Activated B cell treated with CpG ODN at 0.5 μM for 24 hours (primary cell): ENCODE measurements at regions not wholly inside any gene's neighbourhood (a gene's known extent, or its start where the extent isn't known, plus 50 kb on each side); places are given as distances from the start of the nearest gene placed in this dataset.

Source experiments
- ATAC-seq: fragments of 200-7000 bp; cut with Tn5 transposase; one replicate; pipeline ENCODE4 v1.10.0; 2021; ENCODE audit warnings: low read depth, mild to moderate bottlenecking, moderate library complexity
- CTCF ChIA-PET: fragments of 350-600 bp; sonication (Branson Sonifier 250); formaldehyde crosslinking; loops from one replicate; lab custom pipeline; 2021; ENCODE audit warnings: antibody characterized with exemption; lab: Charles Lee
- POLR2A ChIA-PET: fragments of 350-600 bp; sonication (Branson Sonifier 250); formaldehyde crosslinking; loops from one replicate; lab custom pipeline; 2021; ENCODE audit warnings: antibody characterized with exemption; lab: Charles Lee
- DNase-seq: peaks from one replicate; pipeline ENCODE4 v3.0.0; 2022
- H3K27ac Mint-ChIP-seq: one replicate; pipeline ENCODE4 v1.8.0; 2020; ENCODE audit warnings: mixed read lengths
- H3K27me3 Mint-ChIP-seq: one replicate; pipeline ENCODE4 v1.8.0; 2021; ENCODE audit warnings: mixed read lengths
- H3K36me3 Mint-ChIP-seq: one replicate; pipeline ENCODE4 v1.8.0; 2021; ENCODE audit warnings: low read depth, mixed read lengths
- H3K4me1 Mint-ChIP-seq: one replicate; pipeline ENCODE4 v1.8.0; 2021; ENCODE audit warnings: mixed read lengths
- H3K4me3 Mint-ChIP-seq: one replicate; pipeline ENCODE4 v1.8.0; 2020; ENCODE audit warnings: mild to moderate bottlenecking, mixed read lengths
- H3K9me3 Mint-ChIP-seq: one replicate; pipeline ENCODE4 v1.8.0; 2020; ENCODE audit warnings: mixed read lengths
- intact Hi-C: fragments of 100-400 bp; cut with micrococcal nuclease; formaldehyde crosslinking; loops from one replicate; pipeline ENCODE4 v1.15.1; 2024
- TF ChIP-seq, protein P1 (sequence below): fragments of 200-600 bp; IDR thresholded peaks from one replicate; pipeline ENCODE4 v1.8.0; 2022; ENCODE audit warnings: antibody characterized with exemption, mild to moderate bottlenecking

DNA sequence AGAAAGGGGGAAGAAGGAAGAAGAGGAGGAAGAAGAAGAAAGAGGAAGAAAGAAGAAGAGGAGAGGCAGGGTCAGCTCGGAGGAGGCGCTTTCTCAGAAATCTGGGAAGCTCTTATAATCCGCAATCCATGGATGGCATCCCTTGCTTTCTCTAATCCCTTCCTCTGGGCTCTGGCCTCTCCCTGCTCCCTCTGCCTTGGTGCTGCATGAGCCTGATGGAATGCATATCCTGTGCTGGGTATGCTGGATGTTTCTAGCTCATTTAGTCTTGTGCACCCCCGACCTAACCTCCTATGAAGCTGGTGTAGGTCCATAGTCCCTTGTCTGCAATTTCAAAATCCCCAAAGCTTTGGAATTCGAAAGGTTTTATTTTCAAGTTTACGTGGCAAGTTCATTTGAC is 94.2 kb upstream of the MYL2 start:
- Mint-ChIP-seq H3K27ac (no peak overlapping the region), H3K4me3 (no peak overlapping the region), H3K9me3 (peaks cover 6% of the 10 kb centered on the region), H3K4me1 (no peaks in the 10 kb centered on the region), H3K36me3 (no peaks in the 10 kb centered on the region), H3K27me3 (peaks cover 30% of the 10 kb centered on the region)
- ChIA-PET CTCF (no interaction called here), POLR2A (no interaction called here)
- intact Hi-C loops, result no loop called here
- DNase-seq (no peak), ATAC-seq (no peak)
- TF ChIP-seq, protein P1, sequence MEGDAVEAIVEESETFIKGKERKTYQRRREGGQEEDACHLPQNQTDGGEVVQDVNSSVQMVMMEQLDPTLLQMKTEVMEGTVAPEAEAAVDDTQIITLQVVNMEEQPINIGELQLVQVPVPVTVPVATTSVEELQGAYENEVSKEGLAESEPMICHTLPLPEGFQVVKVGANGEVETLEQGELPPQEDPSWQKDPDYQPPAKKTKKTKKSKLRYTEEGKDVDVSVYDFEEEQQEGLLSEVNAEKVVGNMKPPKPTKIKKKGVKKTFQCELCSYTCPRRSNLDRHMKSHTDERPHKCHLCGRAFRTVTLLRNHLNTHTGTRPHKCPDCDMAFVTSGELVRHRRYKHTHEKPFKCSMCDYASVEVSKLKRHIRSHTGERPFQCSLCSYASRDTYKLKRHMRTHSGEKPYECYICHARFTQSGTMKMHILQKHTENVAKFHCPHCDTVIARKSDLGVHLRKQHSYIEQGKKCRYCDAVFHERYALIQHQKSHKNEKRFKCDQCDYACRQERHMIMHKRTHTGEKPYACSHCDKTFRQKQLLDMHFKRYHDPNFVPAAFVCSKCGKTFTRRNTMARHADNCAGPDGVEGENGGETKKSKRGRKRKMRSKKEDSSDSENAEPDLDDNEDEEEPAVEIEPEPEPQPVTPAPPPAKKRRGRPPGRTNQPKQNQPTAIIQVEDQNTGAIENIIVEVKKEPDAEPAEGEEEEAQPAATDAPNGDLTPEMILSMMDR, result no peak

DNA sequence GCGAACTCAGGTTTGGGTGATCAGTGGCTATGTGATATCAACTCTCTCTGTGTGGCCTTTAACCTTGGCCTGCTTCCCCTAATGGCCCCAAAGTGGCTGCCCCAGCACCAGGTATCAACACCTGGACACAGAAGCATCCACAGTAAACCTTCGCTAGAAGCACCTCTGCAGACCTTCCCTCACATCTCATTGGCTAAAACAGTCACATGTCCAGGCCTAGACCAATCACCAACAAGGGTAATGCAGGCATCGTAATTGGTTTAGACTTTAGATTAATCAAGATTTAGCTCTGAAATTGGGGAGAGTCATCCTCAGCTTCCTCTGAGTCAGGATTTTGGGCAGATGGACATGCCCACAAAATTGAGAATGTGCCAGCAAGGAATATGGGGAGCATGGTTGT is 92.5 kb upstream of the MYL2 start:
- peaks cover 33% of the 10 kb centered on the region for H3K27me3 Mint-ChIP-seq
- intact Hi-C loops, result no loop called here
- ChIA-PET CTCF (no interaction called here), POLR2A (no interaction called here)
- no peak overlapping the region for H3K4me3 Mint-ChIP-seq
- no peak for ATAC-seq
- no peak for DNase-seq
- no peak overlapping the region for H3K27ac Mint-ChIP-seq
- peaks cover 6% of the 10 kb centered on the region for H3K9me3 Mint-ChIP-seq
- no peaks in the 10 kb centered on the region for H3K4me1 Mint-ChIP-seq
- TF ChIP-seq, protein P1, result no peak
- H3K36me3 Mint-ChIP-seq, result no peaks in the 10 kb centered on the region

DNA sequence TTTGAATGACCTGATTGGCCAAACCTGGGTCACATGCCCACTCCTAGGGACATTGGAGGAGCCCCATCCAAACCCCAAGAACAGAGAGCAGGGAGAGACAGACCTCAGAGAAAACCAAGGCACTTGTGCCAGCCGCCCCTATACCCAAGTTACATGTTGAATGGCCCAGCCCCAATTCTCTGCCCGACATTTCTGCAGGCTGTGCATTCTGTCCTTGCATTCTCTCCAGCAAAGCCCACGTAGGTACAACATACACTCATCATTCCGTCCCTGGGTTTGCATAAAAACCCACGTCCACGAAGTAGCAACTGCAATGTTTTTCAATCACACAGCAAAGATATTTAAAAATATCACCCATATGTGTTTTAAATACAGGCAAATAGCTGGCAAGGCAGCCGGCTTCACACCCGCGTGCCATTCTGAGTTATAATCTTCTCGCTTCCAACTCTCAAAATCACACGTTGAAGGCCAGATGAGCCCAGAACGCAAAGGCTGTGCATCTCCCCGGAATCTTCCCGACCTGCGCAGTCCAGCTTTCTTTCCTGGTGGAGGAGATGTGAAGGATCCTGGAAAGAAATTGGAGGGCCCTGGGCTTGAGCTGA is 91.7 kb upstream of the MYL2 start:
- Mint-ChIP-seq H3K9me3 (peaks cover 6% of the 10 kb centered on the region), H3K36me3 (no peaks in the 10 kb centered on the region), H3K27me3 (peaks cover 33% of the 10 kb centered on the region), H3K27ac (no peak overlapping the region), H3K4me3 (no peak overlapping the region), H3K4me1 (no peaks in the 10 kb centered on the region)
- TF ChIP-seq, protein P1, result no peak
- POLR2A ChIA-PET, result no interaction called here
- intact Hi-C loops, result no loop called here
- DNase-seq (no peak), ATAC-seq (no peak)
- CTCF ChIA-PET, result no interaction called here

DNA sequence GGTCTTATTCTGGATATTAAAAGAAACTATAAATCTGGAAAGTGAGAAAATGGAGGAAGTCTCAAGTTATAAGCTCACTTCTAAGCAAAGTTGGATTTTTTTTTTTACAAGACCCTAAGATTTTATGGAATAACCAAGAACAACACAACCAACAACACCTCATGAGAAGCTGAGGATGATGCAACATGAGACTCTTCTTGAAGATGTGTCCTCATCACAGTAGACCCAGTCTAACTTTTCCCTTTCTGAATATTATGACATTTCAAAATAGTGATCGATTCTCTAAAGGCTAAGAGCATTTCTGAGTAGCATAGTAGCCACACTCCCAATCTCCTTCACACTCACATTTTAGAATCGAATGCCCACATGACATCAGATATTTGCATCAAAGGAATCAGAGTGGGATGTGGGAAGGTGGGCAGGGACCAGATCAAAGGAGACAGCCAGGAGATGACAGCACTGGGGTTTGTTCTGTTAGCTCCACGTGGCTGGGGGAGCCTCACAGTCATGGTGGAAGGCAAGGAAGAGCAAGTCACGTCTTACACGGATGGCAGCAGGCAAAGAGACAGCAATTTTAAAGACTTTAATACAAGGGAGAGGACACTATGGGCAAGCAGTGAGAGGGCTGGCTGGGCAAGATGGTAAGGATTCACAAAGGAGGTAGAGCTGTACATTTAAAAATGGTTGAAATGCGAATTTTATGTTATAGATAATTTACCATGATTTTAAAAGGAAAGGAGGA is 90.7 kb upstream of the MYL2 start:
- H3K27ac Mint-ChIP-seq, result no peak overlapping the region

DNA sequence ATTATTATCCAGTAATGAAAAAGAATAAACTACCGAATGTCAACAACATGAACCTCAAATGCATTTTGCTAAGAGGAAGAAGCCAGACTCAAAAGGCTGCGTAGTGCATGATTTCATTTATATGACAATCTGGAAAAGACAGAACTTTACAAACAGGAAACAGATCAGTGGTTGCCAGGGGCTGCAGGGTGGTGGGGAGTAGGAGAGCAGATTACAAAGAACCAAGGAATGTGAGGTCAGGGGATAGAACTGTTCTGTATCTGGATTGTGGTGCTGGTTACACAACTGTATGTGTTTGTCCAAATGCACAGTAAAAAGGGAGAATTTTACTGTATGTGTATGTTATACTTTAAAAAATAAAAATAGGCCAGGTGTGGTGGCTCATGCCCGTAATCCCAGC is 89.7 kb upstream of the MYL2 start:
- H3K4me3 Mint-ChIP-seq, result no peak overlapping the region

More for the DNA sequence above, 90.7 kb upstream of the MYL2 start:
- ChIA-PET POLR2A (no interaction called here), CTCF (no interaction called here)
- TF ChIP-seq, protein P1, result no peak
- peaks cover 33% of the 10 kb centered on the region for H3K27me3 Mint-ChIP-seq
- intact Hi-C loops, result no loop called here
- no peak for DNase-seq
- H3K4me3 Mint-ChIP-seq, result no peak overlapping the region
- peaks cover 6% of the 10 kb centered on the region for H3K9me3 Mint-ChIP-seq
- no peaks in the 10 kb centered on the region for H3K36me3 Mint-ChIP-seq
- no peak for ATAC-seq
- H3K4me1 Mint-ChIP-seq, result no peaks in the 10 kb centered on the region

More for the DNA sequence above, 89.7 kb upstream of the MYL2 start:
- Mint-ChIP-seq H3K27ac (no peak overlapping the region), H3K27me3 (peaks cover 42% of the 10 kb centered on the region), H3K9me3 (peaks cover 6% of the 10 kb centered on the region), H3K36me3 (no peaks in the 10 kb centered on the region), H3K4me1 (no peaks in the 10 kb centered on the region)
- ChIA-PET POLR2A (no interaction called here), CTCF (no interaction called here)
- ATAC-seq (no peak), DNase-seq (no peak)
- intact Hi-C loops, result no loop called here
- TF ChIP-seq, protein P1, result no peak
